Nephron progenitor cell (in vitro differentiated cells): ENCODE measurements at regions not wholly inside any gene's neighbourhood (a gene's known extent, or its start where the extent isn't known, plus 50 kb on each side); places are given as distances from the start of the nearest gene placed in this dataset.

Experiments used
- DNase-seq: peaks from one replicate; pipeline ENCODE4 v3.0.0; 2021
- H3K27ac Mint-ChIP-seq: 2 replicates; pipeline ENCODE4 v1.8.0; 2021; ENCODE audit warnings: mild to moderate bottlenecking, moderate library complexity, mixed read lengths
- H3K27me3 Mint-ChIP-seq: 2 replicates; pipeline ENCODE4 v1.8.0; 2021; ENCODE audit warnings: mild to moderate bottlenecking, low read depth, mixed read lengths; ENCODE audit not compliant: poor library complexity
- H3K36me3 Mint-ChIP-seq: 2 replicates; pipeline ENCODE4 v1.8.0; 2021; ENCODE audit warnings: low read depth, mixed read lengths
- H3K4me1 Mint-ChIP-seq: 2 replicates; pipeline ENCODE4 v1.8.0; 2021; ENCODE audit warnings: mixed read lengths
- H3K4me3 Mint-ChIP-seq: 2 replicates; pipeline ENCODE4 v1.8.0; 2021; ENCODE audit warnings: mild to moderate bottlenecking, moderate library complexity, mixed read lengths
- H3K9me3 Mint-ChIP-seq: 2 replicates; pipeline ENCODE4 v1.8.0; 2021; ENCODE audit warnings: mild to moderate bottlenecking, moderate library complexity, mixed read lengths
- CTCF ChIP-seq: fragments of 200-600 bp; sonication (generic); IDR thresholded peaks from 2 replicates; pipeline ENCODE4 v1.5.0; 2021; ENCODE audit warnings: antibody characterized with exemption

DNA sequence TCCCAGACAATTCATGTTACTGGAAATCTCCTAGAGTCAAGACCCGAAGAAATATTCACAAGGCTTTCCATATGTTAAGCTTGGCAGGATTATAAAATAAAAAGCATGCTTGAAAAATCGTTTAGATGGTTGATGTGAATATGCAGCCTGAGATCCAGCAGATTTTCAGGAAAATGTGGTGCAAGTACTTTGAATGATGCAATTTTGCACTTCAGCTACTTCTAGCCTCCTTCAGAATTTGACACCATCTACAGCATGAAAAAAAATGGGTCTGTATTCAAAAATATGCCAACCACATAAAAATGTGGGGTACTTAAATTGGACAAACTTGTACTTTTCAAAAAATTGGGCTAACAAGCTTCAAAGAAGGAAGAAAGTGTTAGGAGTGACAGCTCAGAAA is 340.6 kb upstream of the DCC start:
- no peak overlapping the region for H3K4me3 Mint-ChIP-seq
- no peaks in the 10 kb centered on the region for H3K9me3 Mint-ChIP-seq
- DNase-seq, result no peak
- no peak overlapping the region for H3K27ac Mint-ChIP-seq
- TF ChIP-seq CTCF, result no peak
- H3K36me3 Mint-ChIP-seq, result no peaks in the 10 kb centered on the region
- H3K4me1 Mint-ChIP-seq, result no peaks in the 10 kb centered on the region
- H3K27me3 Mint-ChIP-seq, result peaks cover 3% of the 10 kb centered on the region

- Mint-ChIP-seq H3K4me1 (no peaks in the 10 kb centered on the region), H3K4me3 (no peak overlapping the region), H3K27ac (no peak overlapping the region), H3K36me3 (no peaks in the 10 kb centered on the region), H3K27me3 (peaks cover 3% of the 10 kb centered on the region), H3K9me3 (no peaks in the 10 kb centered on the region)
- no peak for TF ChIP-seq CTCF
- DNase-seq, result no peak
Measured at GRCh38 chr18:52000435-52000834, 339.6 kb upstream of the DCC start.

DNA sequence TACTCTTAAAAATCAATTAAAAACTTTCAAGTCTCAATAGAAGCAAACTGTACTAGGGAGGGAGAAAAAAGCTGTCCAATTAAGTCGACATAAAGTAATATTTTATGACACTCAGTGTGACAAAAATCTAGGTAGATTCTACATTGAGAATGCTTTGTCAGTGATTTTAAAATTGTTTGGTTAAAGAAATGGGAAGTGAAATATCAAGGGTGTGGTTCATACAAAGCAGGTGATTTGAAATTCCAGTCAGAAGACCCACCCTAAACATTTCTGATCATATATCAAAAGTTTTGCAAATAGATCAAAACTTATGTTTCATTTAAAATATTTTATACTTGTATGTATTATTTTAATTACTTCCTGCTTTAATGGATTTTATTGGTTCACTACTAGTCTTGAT is 338.9 kb upstream of the DCC start:
- no peak overlapping the region for H3K4me3 Mint-ChIP-seq
- DNase-seq, result no peak
- peaks cover 3% of the 10 kb centered on the region for H3K27me3 Mint-ChIP-seq
- no peaks in the 10 kb centered on the region for H3K9me3 Mint-ChIP-seq
- H3K27ac Mint-ChIP-seq, result no peak overlapping the region
- no peak for TF ChIP-seq CTCF
- H3K36me3 Mint-ChIP-seq, result no peaks in the 10 kb centered on the region
- H3K4me1 Mint-ChIP-seq, result no peaks in the 10 kb centered on the region

GRCh38 chr18:52002600-52002999 is 337.4 kb upstream of the DCC start:
- DNase-seq, result no peak
- Mint-ChIP-seq H3K4me3 (no peak overlapping the region), H3K36me3 (no peaks in the 10 kb centered on the region), H3K9me3 (no peaks in the 10 kb centered on the region), H3K27ac (no peak overlapping the region), H3K4me1 (no peaks in the 10 kb centered on the region), H3K27me3 (peaks cover 7% of the 10 kb centered on the region)
- TF ChIP-seq CTCF, result no peak

DNA sequence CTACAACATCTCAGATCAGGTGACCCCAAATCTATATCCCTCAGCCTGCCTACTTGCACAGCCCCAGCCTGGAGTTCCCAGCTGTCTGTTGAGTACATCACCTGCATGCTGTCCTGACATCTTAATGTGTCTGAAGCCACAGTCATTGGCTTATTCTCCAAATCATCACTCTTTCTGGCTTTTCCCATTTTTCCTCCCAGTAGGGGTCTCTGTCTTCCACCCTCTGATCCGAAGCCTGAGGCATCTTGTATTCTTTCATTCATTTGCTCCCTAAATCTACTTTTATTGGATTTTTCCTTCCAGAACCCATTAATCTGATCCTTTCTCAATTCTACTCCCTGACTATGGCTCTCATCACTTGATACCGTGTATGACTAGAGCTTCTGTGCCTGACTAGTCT is 332.9 kb upstream of the DCC start:
- Mint-ChIP-seq H3K4me1 (no peaks in the 10 kb centered on the region), H3K27ac (no peak overlapping the region), H3K9me3 (no peaks in the 10 kb centered on the region), H3K36me3 (no peaks in the 10 kb centered on the region), H3K4me3 (no peak overlapping the region), H3K27me3 (peaks cover 9% of the 10 kb centered on the region)
- DNase-seq, result no peak
- no peak for TF ChIP-seq CTCF

DNA sequence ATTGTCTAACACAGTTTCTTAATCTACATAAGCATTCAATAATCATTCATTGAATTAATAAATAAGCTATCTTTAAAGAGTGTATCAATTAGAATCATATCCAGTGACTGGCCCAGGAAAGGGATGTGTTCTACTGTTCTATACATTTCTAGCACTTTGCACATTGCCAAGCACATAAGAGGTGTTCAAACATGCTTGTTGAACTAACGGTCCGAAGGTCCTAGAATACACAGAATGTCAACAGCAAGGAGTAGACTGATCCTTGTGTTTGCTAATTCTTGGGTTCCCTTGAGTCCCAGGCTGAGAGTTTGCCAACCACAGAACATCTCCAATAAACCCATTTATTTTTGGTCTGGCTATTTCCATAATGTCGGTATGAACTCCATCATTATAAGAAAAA is 331.7 kb upstream of the DCC start:
- Mint-ChIP-seq H3K27me3 (peaks cover 9% of the 10 kb centered on the region), H3K4me3 (no peak overlapping the region), H3K27ac (no peak overlapping the region), H3K4me1 (no peaks in the 10 kb centered on the region), H3K9me3 (no peaks in the 10 kb centered on the region), H3K36me3 (no peaks in the 10 kb centered on the region)
- no peak for DNase-seq
- no peak for TF ChIP-seq CTCF
